HG03039 (cell line): ENCODE measurements at regions not wholly inside any gene's neighbourhood (a gene's known extent, or its start where the extent isn't known, plus 50 kb on each side); places are given as distances from the start of the nearest gene placed in this dataset.

Experiments
- ATAC-seq: cut with Tn5 transposase; IDR thresholded peaks from one replicate; pipeline ENCODE4 v1.9.1; 2021; ENCODE audit warnings: mild to moderate bottlenecking, moderate library complexity; ENCODE audit not compliant: unreplicated experiment

DNA sequence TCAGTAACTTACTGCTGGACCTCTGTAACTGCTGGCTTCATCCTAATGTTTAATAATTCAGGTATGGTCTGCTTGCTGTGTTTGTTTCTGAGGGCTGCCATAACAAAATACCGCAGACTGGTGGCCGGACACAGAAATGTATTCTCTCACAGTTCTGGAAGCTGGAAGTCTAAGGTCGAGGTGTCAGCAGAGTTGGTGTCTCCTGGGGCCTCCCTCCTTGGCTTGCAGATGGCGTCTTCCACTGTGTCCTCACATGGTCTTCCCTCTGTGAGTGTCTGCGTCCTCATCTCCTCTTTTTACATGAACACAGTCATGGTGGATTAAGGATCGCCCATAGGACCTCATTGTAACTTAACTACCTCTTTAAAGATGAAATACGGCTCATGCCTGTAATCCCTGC is 389.7 kb upstream of the JARID2 start:
- no peak for ATAC-seq

DNA sequence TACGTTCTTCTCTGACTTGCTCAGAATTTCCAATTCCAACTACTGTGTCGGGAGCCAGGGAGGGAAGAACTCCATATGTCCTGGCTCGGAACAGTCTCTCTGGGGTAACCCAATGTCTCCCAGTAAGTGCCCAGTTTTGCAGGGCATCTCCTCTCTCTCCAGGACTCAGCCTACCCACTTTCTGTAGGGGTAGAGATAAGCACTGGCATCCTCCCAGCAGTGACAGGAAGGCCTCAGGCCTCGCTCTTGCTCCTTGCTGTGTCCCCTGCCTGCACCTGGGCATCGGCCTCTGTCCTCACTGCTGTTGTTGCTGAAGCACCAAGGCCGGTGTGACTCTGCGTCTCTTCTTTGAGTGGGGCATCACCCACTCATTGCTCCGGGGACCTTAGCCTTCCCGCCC is 388.9 kb upstream of the JARID2 start:
- no peak for ATAC-seq

DNA sequence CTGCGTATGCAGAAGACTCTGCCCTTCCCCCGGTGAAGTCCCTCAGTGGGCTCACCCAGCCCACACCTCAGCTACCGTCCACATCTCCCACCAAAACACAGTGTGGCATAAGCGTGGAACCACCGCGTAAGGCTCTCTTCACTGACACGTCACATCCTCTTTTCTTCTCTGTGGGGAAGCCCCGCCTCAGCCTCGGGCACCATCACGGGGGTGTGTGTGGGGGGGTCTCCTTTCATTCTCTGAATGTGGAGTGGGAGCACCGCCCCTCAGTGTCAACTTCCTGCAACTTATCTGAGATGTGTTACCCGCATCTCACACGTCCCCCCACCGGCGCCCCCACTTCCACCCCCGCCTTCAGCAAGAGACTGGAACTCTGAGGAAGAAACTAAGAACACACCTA is 388.4 kb upstream of the JARID2 start:
- ATAC-seq = no peak

DNA sequence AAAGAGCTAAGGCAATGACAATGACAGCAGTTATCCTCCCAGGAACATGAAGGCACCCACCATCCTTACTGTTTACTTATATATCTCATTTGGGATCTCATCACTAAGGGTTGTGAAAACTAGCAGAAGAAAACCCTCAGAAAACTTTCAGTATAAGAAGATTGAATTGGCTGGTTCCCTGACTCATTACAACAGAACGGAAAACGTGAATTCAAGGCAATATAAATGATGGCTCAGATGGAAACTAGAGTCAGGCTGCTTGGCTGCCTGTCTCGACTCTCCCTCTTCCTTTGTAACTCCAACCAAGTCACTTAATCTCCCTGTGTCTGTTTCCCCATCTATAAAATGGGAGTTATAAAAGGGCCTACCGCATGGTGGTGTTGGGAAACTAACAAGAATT is 387.1 kb upstream of the JARID2 start:
- ATAC-seq = no peak

DNA sequence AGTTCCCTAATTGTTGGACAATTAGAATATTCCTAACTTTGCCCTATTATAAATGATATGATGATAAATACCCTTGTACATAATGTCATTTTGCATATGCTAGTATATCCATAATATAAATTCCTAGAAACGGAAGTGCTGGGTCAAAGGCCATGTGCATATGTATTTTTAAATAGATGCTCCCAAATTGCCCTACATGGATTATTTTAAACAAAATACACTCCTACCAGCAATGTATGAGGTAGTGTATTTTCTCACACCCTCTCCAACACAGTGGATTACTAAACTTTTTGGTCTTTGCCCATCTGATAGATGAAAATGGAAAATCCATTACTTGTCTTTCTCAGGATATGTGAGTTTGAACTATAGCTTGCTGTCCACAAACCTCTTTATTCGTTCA is 385.1 kb upstream of the JARID2 start:
- ATAC-seq = no peak

GRCh38 chr6:14861491-14861943 is 384.4 kb upstream of the JARID2 start:
- no peak for ATAC-seq

- ATAC-seq = no peak
Measured at GRCh38 chr6:14862845-14863244, 383.0 kb upstream of the JARID2 start.

DNA sequence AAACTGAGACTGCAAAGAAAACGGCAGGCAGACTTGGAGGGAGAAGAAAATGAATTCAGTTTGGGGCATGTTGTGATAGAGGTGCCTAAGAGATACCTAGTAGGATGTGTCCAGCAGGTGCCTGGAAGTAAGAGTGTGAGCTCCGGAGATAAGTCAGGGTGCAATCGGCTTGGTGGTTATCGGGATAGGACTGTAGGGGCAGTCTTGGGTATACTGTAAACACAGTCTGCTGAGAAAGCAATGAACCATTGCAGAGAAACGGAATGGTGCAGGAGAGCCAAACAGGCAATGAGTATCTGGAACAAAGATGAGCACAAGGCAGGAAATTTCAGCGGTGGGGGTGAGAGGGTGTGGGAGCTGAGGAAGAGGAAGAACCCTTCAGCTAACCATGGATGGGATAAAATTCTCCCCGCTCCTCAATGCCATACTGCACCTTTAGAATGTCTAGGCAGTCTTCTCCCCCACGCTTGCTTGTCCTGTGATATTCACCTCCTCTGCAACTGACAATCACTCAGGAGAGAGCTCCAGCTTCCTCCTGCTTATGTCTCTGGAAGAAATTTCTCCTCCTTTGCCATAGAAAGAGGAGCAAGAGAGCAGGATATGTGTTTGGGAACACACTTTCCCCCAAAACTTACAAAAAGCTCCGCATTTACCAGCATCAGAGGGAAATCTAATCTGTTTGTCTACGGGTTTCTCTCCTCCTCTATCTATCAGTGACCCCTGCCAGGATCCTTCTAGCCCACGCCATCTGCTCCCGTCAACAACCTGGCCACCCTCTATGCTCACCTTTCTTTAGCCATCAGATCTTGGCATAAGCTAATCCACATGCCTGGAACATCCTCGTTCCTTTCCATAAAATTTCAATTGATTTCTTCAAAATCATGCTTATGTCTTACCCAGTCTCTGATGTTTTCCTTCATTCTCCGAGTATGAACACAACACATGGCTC is 381.7 kb upstream of the JARID2 start:
- no peak for ATAC-seq

GRCh38 chr6:14865531-14866100 is 380.3 kb upstream of the JARID2 start:
- ATAC-seq = no peak

DNA sequence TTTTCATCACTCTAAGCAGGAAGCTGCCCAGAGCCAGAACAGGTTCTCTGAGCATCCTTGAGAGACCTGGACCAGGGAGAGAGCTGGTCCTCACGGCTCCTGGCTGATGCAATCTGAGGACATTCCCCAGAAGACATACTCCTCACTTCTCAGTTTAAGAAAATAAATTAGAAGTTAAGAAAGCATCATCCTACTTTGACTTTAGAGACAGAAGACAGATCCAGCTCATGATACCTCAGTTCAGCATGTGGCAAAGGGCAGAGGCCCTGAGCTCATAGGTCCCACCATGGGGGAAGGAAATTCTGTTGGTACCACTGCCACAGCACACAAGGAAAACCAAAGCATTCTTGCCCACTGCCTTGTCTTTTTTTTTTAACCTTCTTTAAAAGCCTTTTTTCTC is 378.1 kb upstream of the JARID2 start:
- no peak for ATAC-seq

- no peak for ATAC-seq
Measured at GRCh38 chr6:14871221-14871620, 374.6 kb upstream of the JARID2 start.

GRCh38 chr6:14873101-14873500 is 372.8 kb upstream of the JARID2 start:
- no peak for ATAC-seq

DNA sequence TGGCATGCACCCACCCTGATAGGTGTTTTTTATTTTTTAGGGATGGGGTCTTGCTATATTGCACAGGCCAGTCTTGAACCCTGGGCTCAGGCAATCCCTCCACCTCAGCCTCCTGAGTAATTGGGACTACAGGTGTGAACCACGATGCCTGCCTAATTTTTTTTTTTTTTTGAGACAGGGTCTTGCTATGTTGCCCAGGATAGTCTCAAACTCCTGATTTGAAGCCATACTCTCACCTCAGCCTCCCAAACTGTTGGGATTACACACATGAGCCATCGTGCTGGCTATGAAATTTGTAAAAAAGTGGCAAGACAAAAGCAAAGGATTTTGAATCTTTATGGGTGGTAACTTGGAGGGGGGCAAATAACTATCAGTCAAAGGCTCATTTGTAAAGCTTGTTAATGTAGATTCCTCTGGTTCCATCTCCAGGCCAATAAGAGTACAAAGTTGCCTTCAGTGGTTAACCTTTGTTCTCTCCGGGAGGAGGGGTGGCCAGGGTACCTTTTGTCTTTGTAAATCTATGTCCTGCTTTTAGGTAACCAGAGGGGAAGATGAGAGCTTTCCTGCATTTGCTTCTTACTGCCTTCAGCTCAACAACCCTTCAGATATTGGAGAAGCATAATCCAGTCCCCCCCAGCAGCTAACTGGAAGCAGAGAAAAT is 372.0 kb upstream of the JARID2 start:
- no peak for ATAC-seq

DNA sequence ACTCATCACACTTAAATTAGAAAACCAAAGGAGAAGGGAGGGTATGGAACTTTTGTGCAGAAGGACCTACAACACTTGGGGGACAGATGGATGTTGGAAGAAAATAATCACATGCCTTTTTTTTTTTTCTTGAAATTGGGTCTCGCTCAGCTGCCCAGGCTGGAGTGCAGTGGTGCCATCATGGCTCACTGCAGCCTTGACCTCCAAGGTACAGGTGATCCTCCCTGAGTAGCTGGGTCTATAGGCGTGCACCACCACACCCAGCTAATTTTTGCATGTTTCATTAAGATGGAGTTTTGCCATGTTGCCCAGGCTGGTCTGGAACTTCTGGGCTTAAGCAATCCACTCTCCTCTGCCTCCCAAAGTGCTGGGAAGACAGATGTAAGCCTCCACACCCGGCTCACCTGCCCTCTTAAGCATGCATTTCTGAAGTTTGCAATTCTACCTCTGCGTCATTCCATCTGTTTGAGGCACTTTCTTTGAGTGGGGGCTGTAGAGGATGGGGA is 370.8 kb upstream of the JARID2 start:
- ATAC-seq = no peak

DNA sequence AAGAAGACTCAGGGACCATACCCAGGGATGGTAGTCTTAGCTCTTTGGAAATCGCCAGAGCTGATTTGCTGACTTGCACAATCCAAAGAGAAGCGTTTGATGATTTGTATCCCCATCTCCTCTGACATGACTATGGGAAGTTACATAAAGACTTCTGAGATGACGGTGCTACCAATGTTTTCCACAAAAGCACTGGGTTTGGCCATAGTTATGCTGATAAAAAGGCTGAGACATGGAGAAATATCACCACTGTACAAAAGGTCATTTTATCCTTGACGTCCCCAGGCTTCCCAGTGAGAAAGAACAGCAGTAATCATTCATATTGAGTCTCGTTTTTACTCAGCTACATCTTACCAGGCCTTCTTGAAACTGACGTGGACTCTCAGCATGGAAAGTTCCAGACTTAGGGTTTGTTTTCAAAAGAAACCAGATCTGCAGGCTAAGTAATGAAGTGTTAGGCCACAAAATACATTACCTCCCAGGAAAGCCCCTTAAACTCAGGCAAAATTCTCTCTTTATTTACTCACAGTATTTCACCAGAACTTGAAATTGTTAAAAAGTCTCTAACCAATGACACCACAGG is 370.3 kb upstream of the JARID2 start:
- ATAC-seq = peak; percentile 64

DNA sequence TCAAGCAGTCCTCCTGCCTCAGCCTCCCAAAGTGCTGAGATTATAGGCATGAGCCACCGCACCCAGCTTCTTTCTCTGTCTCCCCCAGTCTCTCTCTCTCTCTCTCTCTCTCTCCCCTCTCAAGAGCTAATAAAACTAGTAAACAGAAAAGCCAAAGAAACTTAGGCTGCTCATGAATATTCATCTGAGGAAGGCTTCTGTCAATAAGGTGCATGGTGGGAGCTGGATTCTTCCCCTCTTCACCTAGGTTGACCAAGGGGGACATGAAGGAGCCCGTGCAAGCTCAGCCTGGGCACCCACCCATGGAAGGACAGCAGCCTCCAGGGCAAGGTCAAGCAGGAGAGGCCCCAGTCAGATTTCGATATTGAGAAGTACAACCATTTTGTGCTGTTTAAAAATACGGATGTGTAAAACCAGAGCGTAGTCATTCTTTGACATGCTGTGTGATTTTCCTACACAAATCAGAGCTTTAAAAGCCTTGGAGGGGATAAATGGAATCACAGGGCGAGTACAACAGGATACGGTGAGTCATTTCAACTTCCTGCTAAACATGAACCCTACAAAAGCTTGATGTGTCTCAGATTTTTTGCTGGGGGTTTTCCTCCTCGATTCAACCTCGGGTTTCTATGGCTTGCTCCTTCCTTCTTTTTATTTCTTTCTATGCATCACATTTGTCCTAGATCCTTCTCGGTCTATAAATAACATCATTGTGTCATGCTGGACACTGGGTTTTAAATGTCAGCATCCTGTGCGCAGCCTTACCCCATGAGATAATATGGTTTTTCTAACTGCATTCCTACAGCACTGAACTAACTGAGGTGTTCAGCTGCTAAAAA is 368.9 kb upstream of the JARID2 start:
- ATAC-seq = peak; percentile 48

DNA sequence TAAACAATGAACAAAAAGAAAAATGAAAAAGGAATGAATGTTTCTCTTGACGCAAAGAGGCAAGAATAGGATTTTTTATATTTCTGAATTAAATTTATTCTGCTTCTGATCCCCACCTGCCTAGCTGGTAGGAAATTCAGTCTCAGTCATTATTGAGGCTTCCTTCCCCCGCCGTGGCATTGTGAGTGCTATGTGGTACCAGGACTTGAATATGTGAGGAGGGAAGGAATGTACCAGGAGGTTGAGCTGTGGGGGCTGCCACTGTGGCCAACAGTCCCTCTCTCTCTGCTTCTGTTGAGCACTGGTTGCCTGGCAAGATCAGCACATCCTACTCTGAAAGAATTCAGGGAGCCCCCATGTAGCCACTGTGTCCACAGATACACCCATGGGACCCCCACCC is 368.1 kb upstream of the JARID2 start:
- ATAC-seq = no peak

DNA sequence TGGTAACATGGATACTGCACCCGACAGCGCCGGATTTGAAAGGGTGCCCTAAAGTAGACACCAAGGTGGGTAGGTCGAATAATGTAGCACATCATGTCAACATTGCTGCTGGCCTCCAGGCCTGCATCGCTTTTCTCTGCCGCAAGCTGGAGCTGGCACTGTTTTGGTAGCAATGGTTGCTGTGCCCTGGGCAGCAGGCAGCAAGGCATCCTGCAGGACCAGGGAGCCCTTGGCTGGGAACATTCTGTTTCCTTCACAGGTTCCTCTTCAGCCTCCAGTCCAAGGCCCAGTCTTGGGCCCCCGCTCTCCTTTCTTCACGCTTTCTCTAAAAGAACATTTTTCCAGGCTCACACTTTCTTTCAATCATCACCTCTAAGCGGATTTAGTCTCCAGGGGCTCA is 365.8 kb upstream of the JARID2 start:
- ATAC-seq = no peak

DNA sequence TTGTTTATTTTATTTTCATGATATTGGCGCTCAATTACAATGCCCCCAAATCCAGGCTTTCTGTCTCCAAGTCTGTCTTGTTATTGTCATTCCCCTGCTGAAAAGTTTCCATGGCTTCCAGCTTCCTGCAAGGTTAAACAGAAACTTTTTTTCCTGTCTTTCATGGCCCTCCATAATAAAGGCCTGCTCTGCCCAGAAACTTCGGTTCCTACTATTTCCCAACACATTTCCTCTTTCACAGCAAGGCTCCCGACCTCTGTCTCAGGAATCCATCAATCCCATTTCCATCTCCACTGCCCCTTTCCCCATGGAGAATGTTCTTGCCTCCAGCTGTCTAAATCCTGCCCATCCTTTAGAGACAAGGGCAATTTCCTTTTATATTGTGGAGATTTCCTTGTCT is 365.2 kb upstream of the JARID2 start:
- ATAC-seq = no peak

- no peak for ATAC-seq
Measured at GRCh38 chr6:14881398-14881797, 364.5 kb upstream of the JARID2 start.
